HepG2 (cell line): ENCODE measurements at regions not wholly inside any gene's neighbourhood (a gene's known extent, or its start where the extent isn't known, plus 50 kb on each side); places are given as distances from the start of the nearest gene placed in this dataset.

Experiments used
- EZH2 ChIP-seq: conservative IDR thresholded peaks from 2 replicates; pipeline ENCODE4 v1.6.1; 2012; ENCODE audit warnings: mild to moderate bottlenecking, low read depth, low read length, moderate library complexity
- FOSL1 ChIP-seq: sonication (generic); formaldehyde crosslinking; IDR thresholded peaks from 2 replicates; pipeline ENCODE4 v1.9.0; 2021; ENCODE audit warnings: missing genetic modification reagents, borderline replicate concordance
- HMG20B ChIP-seq: conservative IDR thresholded peaks from 2 replicates; pipeline ENCODE4 v1.6.1; 2016; ENCODE audit warnings: missing genetic modification reagents, missing compliant biosample characterization
- KDM1A ChIP-seq: IDR thresholded peaks from 2 replicates; pipeline ENCODE4 v1.6.1; 2016; ENCODE audit warnings: missing compliant biosample characterization
- PAWR ChIP-seq: sonication (generic); formaldehyde crosslinking; IDR thresholded peaks from 2 replicates; pipeline ENCODE4 v1.4.0; 2020; ENCODE audit warnings: missing genetic modification reagents, mild to moderate bottlenecking, borderline replicate concordance
- RFX1 ChIP-seq: fragments of 450-650 bp; IDR thresholded peaks from 2 replicates; pipeline ENCODE4 v1.6.1; 2017
- ZNF383 ChIP-seq: sonication (generic); formaldehyde crosslinking; IDR thresholded peaks from 2 replicates; pipeline ENCODE4 v1.4.0; 2020; ENCODE audit warnings: missing genetic modification reagents, mild to moderate bottlenecking, borderline replicate concordance
- TF ChIP-seq, protein P1 (sequence below): sonication (generic); formaldehyde crosslinking; IDR thresholded peaks from 2 replicates; pipeline ENCODE4 v1.5.0; 2020; ENCODE audit warnings: mild to moderate bottlenecking, missing genetic modification reagents, moderate library complexity

GRCh38 chr5:61702784-61703183 lies 370.7 kb downstream of the ZSWIM6 start:
- TF ChIP-seq HMG20B (no peak), KDM1A (CRISPR knock-in tag) (no peak), RFX1 (no peak), ZNF383 (no peak), EZH2 (no peak), PAWR (CRISPR knock-in tag) (no peak), FOSL1 (CRISPR knock-in tag) (no peak)
- TF ChIP-seq, protein P1, sequence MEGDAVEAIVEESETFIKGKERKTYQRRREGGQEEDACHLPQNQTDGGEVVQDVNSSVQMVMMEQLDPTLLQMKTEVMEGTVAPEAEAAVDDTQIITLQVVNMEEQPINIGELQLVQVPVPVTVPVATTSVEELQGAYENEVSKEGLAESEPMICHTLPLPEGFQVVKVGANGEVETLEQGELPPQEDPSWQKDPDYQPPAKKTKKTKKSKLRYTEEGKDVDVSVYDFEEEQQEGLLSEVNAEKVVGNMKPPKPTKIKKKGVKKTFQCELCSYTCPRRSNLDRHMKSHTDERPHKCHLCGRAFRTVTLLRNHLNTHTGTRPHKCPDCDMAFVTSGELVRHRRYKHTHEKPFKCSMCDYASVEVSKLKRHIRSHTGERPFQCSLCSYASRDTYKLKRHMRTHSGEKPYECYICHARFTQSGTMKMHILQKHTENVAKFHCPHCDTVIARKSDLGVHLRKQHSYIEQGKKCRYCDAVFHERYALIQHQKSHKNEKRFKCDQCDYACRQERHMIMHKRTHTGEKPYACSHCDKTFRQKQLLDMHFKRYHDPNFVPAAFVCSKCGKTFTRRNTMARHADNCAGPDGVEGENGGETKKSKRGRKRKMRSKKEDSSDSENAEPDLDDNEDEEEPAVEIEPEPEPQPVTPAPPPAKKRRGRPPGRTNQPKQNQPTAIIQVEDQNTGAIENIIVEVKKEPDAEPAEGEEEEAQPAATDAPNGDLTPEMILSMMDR (CRISPR knock-in tag), result no peak
